ENCODE measurements at regions not wholly inside any gene's neighbourhood (a gene's known extent, or its start where the extent isn't known, plus 50 kb on each side); places are given as distances from the start of the nearest gene placed in this dataset.

GRCh38 chr10:117670116-117670904 is 127.8 kb downstream of the EMX2 start:
- no peak for DNase-seq (ENCODE audit: low spot score)

- no peak for DNase-seq (ENCODE audit: low spot score)
Measured at GRCh38 chr10:117673230-117674010, 130.9 kb downstream of the EMX2 start.

- no peak for DNase-seq (ENCODE audit: low spot score)
Measured at GRCh38 chr10:117674201-117674600, 131.7 kb downstream of the EMX2 start.

GRCh38 chr10:117674646-117675045 is 132.1 kb downstream of the EMX2 start:
- DNase-seq (ENCODE audit: low spot score): no peak

- DNase-seq (ENCODE audit: low spot score): no peak
Measured at GRCh38 chr10:117675514-117676055, 133.0 kb downstream of the EMX2 start.

GRCh38 chr10:117677239-117677638 is 134.7 kb downstream of the EMX2 start:
- DNase-seq (ENCODE audit: low spot score): no peak

- no peak for DNase-seq (ENCODE audit: low spot score)
Measured at GRCh38 chr10:117677890-117678500, 135.4 kb downstream of the EMX2 start.

GRCh38 chr10:117680601-117681000 is 138.1 kb downstream of the EMX2 start:
- DNase-seq (ENCODE audit: low spot score): no peak

GRCh38 chr10:117681104-117681503 is 138.6 kb downstream of the EMX2 start:
- DNase-seq (ENCODE audit: low spot score): no peak

GRCh38 chr10:117684046-117684610 is 141.6 kb downstream of the EMX2 start:
- DNase-seq (ENCODE audit: low spot score): no peak

- no peak for DNase-seq (ENCODE audit: low spot score)
Measured at GRCh38 chr10:117684672-117685211, 142.2 kb downstream of the EMX2 start.

GRCh38 chr10:117685431-117685830 is 142.9 kb downstream of the EMX2 start:
- no peak for DNase-seq (ENCODE audit: low spot score)

- DNase-seq (ENCODE audit: low spot score): no peak
Measured at GRCh38 chr10:117686606-117687005, 144.1 kb downstream of the EMX2 start.

GRCh38 chr10:117688358-117688757 is 145.8 kb downstream of the EMX2 start:
- DNase-seq (ENCODE audit: low spot score): no peak

GRCh38 chr10:117689566-117689965 is 147.0 kb downstream of the EMX2 start:
- DNase-seq (ENCODE audit: low spot score): no peak

GRCh38 chr10:117690359-117690758 is 147.8 kb downstream of the EMX2 start:
- no peak for DNase-seq (ENCODE audit: low spot score)

GRCh38 chr10:117694190-117694589 is 151.6 kb downstream of the EMX2 start:
- DNase-seq (ENCODE audit: low spot score): no peak

- DNase-seq (ENCODE audit: low spot score): no peak
Measured at GRCh38 chr10:117697402-117697801, 154.9 kb downstream of the EMX2 start.

- DNase-seq (ENCODE audit: low spot score): no peak
Measured at GRCh38 chr10:117698809-117699208, 156.3 kb downstream of the EMX2 start.

GRCh38 chr10:117699436-117700075 is 157.0 kb downstream of the EMX2 start:
- no peak for DNase-seq (ENCODE audit: low spot score)

GRCh38 chr10:117710181-117710798 is 167.7 kb downstream of the EMX2 start:
- no peak for DNase-seq (ENCODE audit: low spot score)
